ENCODE measurements at regions not wholly inside any gene's neighbourhood (a gene's known extent, or its start where the extent isn't known, plus 50 kb on each side); places are given as distances from the start of the nearest gene placed in this dataset.

- TF ChIP-seq CTCF (IDR thresholded peaks at IDR 0.05; ENCODE audit: poor library complexity, severe bottlenecking) (no peak), POLR2AphosphoS5 (IDR thresholded peaks at IDR 0.05) (no peak), REST (IDR thresholded peaks at IDR 0.05; ENCODE audit: borderline replicate concordance) (no peak), TAF1 (IDR thresholded peaks at IDR 0.05; ENCODE audit: low read depth) (no peak), MXI1 (conservative IDR thresholded peaks at IDR 0.05; ENCODE audit: poor library complexity, severe bottlenecking) (no peak), EZH2 (IDR thresholded peaks at IDR 0.05; ENCODE audit: borderline replicate concordance, insufficient read depth, low read length, poor library complexity, severe bottlenecking) (no peak), RAD21 (conservative IDR thresholded peaks at IDR 0.05) (no peak)
Measured at GRCh38 chr1:164296172-164296571, 262.8 kb upstream of the PBX1 start.

Data from neural cell (in vitro differentiated cells).